NCI-H2171 treated with DMSO at 0.1 percent for 48 hours (cell line): ENCODE measurements at regions not wholly inside any gene's neighbourhood (a gene's known extent, or its start where the extent isn't known, plus 50 kb on each side); places are given as distances from the start of the nearest gene placed in this dataset.

ENCODE experiments used
- DNase-seq: peaks from one replicate; lab custom pipeline; 2025; lab: John Stamatoyannopoulos, UW

GRCh38 chr22:47794851-47795250 is 1032.4 kb downstream of the TBC1D22A start:
- no peak for DNase-seq

- DNase-seq, result no peak
These were observed 1031.1 kb downstream of the TBC1D22A start for GRCh38 chr22:47793304-47794101.

- DNase-seq, result no peak
These were observed 1026.7 kb downstream of the TBC1D22A start for GRCh38 chr22:47789171-47789570.

GRCh38 chr22:47788461-47788860 is 1026.0 kb downstream of the TBC1D22A start:
- DNase-seq, result no peak

GRCh38 chr22:47787501-47788227 is 1025.2 kb downstream of the TBC1D22A start:
- DNase-seq, result no peak

- no peak for DNase-seq
These were observed 1024.3 kb downstream of the TBC1D22A start for GRCh38 chr22:47786650-47787290.

- DNase-seq, result no peak
These were observed 1022.5 kb downstream of the TBC1D22A start for GRCh38 chr22:47784991-47785390.

- DNase-seq, result no peak
These were observed 1022.0 kb downstream of the TBC1D22A start for GRCh38 chr22:47784367-47784983.

GRCh38 chr22:47783433-47784366 is 1021.2 kb downstream of the TBC1D22A start:
- no peak for DNase-seq

- no peak for DNase-seq
These were observed 1020.1 kb downstream of the TBC1D22A start for GRCh38 chr22:47782328-47783075.

- DNase-seq, result no peak
These were observed 1019.1 kb downstream of the TBC1D22A start for GRCh38 chr22:47781427-47782111.

- DNase-seq, result no peak
These were observed 1018.6 kb downstream of the TBC1D22A start for GRCh38 chr22:47781024-47781423.

GRCh38 chr22:47780281-47780875 is 1017.9 kb downstream of the TBC1D22A start:
- no peak for DNase-seq

- DNase-seq, result no peak
These were observed 1017.0 kb downstream of the TBC1D22A start for GRCh38 chr22:47779474-47779873.

GRCh38 chr22:47778160-47778658 is 1015.8 kb downstream of the TBC1D22A start:
- DNase-seq, result no peak

GRCh38 chr22:47777426-47777825 is 1015.0 kb downstream of the TBC1D22A start:
- no peak for DNase-seq

- DNase-seq, result no peak
These were observed 1013.9 kb downstream of the TBC1D22A start for GRCh38 chr22:47776329-47776728.

- no peak for DNase-seq
These were observed 1013.2 kb downstream of the TBC1D22A start for GRCh38 chr22:47775686-47776085.

GRCh38 chr22:47775191-47775590 is 1012.7 kb downstream of the TBC1D22A start:
- DNase-seq, result no peak
